NCI-H82 (cell line): ENCODE measurements at regions not wholly inside any gene's neighbourhood (a gene's known extent, or its start where the extent isn't known, plus 50 kb on each side); places are given as distances from the start of the nearest gene placed in this dataset.

ENCODE experiments used
- DNase-seq: peaks from one replicate; lab custom pipeline; 2025; lab: John Stamatoyannopoulos, UW

DNA sequence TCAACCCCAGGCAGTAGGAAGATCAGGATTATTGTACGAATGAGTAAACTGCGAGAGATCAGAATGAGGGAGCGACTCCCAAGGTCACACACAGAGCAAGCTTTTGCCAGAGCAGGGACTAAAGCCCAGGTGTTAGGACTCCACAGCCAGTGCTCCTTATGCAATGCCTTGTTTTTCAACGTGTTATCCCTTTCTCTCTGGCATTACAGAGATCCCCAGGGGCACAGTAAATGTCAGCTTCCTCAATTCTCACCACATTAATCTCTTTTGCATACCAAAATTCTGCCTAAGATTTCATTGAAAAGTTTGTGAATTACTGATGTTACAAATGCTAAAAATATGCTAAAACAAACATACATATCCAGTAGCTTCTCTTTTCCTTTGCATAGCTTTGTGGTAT is 68.1 kb upstream of the CES5A start:
- no peak for DNase-seq

DNA sequence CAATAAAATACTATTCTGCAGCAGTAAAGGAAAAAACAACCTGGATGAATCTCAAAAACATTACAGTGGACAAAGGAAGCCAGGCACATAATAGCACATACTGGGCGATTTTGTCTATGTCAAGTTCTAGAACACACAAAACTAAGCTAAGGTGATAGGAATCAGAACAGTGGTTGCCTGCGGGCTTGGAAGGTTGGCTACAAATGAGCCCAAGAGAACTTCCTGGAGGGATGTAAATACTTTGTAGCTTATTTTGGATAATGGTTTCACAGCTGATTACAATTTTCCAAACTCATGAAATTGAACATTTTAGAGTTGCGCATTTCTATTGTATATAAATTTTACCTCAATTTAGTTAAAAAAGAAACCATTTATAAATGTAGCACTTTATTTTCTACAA is 67.6 kb upstream of the CES5A start:
- DNase-seq, result no peak

DNA sequence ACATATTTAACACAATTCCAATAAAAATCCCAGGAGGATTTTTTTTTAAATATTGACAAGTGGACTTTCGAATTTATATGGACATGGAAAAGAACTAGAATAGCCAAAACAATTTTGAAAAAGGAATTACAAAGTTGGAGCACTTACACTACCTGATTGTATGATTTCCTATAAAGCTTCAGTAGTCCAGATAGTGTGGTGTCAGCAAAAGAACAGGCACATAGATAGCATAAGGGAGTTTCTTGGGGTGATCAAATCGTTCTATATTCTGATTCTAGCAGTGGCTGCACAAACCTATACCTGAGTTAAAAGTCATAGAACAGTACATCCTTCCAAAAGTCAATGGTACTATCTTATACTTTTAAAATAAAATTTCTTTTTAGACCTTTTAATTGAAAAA is 66.4 kb upstream of the CES5A start:
- DNase-seq, result no peak

DNA sequence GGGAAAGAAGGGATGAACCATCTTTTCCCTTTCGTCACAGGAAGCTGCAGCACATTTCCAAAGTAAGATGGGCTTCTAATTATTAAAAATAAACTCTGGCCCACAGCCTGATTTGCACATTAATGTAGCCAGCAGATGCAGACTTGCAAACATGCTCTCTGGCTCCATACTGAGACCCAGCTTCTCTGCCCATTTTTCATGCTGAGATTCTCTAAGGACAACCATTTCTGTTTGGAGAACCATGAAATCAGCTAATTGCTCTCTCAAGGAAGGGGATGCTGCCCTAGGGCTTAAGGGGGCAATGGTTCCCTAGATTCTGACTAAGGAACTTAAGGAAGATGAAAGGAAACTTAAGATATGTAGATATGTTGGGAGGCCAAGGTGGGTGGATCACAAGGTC is 63.0 kb upstream of the CES5A start:
- DNase-seq, result no peak

GRCh38 chr16:55933038-55933437 is 57.9 kb upstream of the CES5A start:
- no peak for DNase-seq

GRCh38 chr16:55930036-55930435 is 54.9 kb upstream of the CES5A start:
- DNase-seq, result no peak

GRCh38 chr16:55929181-55929580 is 54.0 kb upstream of the CES5A start:
- DNase-seq, result no peak

GRCh38 chr16:55925242-55925641 is 50.1 kb upstream of the CES5A start:
- no peak for DNase-seq
